Naive B cell (primary cell): ENCODE measurements at regions not wholly inside any gene's neighbourhood (a gene's known extent, or its start where the extent isn't known, plus 50 kb on each side); places are given as distances from the start of the nearest gene placed in this dataset.

Experiments
- ATAC-seq, 2 donors: fragments of 150-1000 bp; cut with Tn5 transposase; 2 replicates each; pipeline ENCODE4 v1.10.0; 2021; ENCODE audit warnings: low read depth in 2 of 2, mild to moderate bottlenecking in 2 of 2, moderate library complexity in 2 of 2
- DNase-seq: peaks from one replicate; pipeline ENCODE4 v3.0.0; 2022
- H3K27ac Mint-ChIP-seq, 6 donors: one replicate each; pipeline ENCODE4 v1.8.0; 2020 to 2022; ENCODE audit warnings: mild to moderate bottlenecking in 6 of 6, mixed read lengths in 6 of 6, moderate library complexity in 5 of 6, inconsistent platforms in 2 of 6
- H3K27me3 Mint-ChIP-seq, 3 donors: one replicate each; pipeline ENCODE4 v1.8.0; 2021 to 2022; ENCODE audit warnings: mixed read lengths in 3 of 3, mild to moderate bottlenecking in 1 of 3
- H3K36me3 Mint-ChIP-seq, 2 donors: one replicate each; pipeline ENCODE4 v1.8.0; 2020 to 2022; ENCODE audit warnings: mixed read lengths in 2 of 2, inconsistent platforms in 1 of 2, mild to moderate bottlenecking in 1 of 2
- H3K4me1 Mint-ChIP-seq, 3 donors: one replicate each; pipeline ENCODE4 v1.8.0; 2020 to 2022; ENCODE audit warnings: mixed read lengths in 3 of 3, inconsistent platforms in 1 of 3, mild to moderate bottlenecking in 1 of 3, moderate library complexity in 1 of 3
- H3K4me3 Mint-ChIP-seq, 8 donors: one replicate each; pipeline ENCODE4 v1.8.0; 2020 to 2022; ENCODE audit warnings: mild to moderate bottlenecking in 8 of 8, mixed read lengths in 8 of 8, moderate library complexity in 8 of 8, inconsistent platforms in 2 of 8
- H3K9me3 Mint-ChIP-seq, 7 donors: one replicate each; pipeline ENCODE4 v1.8.0; 2020 to 2022; ENCODE audit warnings: mixed read lengths in 7 of 7, mild to moderate bottlenecking in 5 of 7, inconsistent platforms in 2 of 7, moderate library complexity in 1 of 7

DNA sequence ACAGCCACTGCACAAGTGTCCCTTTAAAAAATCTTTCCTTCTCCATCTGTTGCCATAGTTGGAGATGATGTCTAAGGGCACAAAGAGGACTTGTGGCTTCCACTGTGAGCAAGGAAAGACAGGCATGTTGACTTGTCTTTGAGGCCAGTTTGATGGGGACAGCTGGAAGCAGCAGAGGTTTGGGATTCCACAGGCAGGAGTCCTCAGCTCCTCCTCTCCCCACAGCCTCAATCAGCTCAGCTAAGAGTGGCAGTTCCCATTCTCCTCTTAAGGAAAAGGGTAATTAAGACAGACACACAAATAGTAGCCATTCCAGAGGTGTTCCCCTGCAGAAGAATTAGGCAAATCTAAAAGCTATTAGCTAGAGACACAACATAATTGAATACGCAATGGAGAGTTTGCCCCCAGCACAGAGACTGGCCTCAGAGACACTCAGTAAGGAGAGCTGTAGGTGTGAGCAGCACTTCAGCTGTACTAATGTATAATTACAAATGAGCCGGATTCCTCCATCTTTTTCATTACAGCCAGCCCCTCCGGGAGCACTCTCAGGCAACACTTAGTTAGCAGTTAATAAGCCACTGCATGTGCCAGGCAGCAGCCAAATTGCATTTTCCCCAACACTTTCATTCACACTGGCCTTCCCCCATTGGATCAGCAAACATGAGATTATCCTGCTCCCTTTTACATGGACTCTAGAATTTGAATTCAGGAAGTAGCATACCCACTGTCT is 434.0 kb downstream of the FOXO1 start:
- H3K27ac Mint-ChIP-seq = peak overlapping the region in 1 of 6 donors; percentile 88
- H3K4me1 Mint-ChIP-seq = peaks cover 0 to 7% (median 2%) of the 10 kb centered on the region in 3 donors
- no peaks in the 10 kb centered on the region for H3K36me3 Mint-ChIP-seq
- no peaks in the 10 kb centered on the region for H3K27me3 Mint-ChIP-seq
- ATAC-seq (no peak), DNase-seq (no peak)
- no peaks in the 10 kb centered on the region for H3K9me3 Mint-ChIP-seq
- no peak overlapping the region for H3K4me3 Mint-ChIP-seq

DNA sequence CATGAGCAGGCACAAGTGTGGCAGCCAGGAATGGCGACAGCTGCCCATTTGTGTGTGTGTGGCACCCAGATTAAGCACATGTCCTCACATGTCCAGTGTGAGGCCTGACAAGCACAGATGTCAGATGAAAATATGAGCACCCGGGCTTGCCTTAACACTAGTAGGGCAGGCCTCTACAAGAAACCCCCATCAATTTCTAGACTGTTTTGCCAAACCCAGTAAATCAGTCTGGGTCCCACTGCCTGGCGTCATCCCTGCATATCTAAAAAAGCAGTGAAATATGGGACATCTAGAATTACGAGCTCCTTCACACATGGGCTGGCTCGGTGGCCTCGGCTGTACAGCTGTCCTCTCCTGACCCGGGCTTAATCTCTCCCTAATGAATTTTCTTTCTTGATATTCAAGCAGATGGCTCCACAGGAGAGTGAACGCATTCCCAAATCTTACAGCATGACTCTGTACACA is 432.7 kb downstream of the FOXO1 start:
- Mint-ChIP-seq H3K27ac (peak overlapping the region in 1 of 6 donors; percentile 1), H3K9me3 (no peaks in the 10 kb centered on the region), H3K4me1 (peaks cover 0 to 7% (median 2%) of the 10 kb centered on the region in 3 donors), H3K27me3 (no peaks in the 10 kb centered on the region), H3K4me3 (no peak overlapping the region), H3K36me3 (no peaks in the 10 kb centered on the region)
- no peak for DNase-seq
- no peak for ATAC-seq

DNA sequence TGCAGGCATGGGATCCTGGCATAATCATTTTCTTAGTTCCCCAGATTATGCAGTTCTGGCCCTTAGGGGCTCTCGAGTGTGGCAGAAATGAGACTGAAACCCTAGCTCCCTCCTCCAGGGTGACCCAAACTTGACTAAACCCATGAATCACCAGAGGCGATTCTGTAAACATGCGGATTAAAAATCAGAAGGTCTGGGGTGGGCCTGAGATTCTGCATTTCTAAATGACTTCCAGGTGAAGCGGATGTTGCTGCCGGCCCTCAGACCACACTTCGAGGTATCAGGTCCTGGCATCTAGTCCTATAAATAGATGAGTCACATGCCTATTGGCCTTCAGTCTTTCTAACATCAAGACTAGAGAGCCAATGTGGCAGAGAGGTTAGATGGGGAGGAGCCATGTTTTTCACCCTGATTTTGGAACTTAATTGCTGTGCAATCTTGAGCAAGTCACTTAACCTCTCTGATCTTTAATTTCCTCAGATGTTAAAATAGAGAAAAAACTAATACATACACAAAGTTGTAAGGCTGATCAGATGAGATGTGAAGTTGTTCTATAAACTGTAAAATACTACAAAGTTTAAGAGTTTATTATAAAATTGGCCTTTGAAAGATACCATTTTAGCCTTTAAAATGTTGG is 431.2 kb downstream of the FOXO1 start:
- ATAC-seq (no peak), DNase-seq (no peak)
- Mint-ChIP-seq H3K4me1 (peaks cover 0 to 7% (median 2%) of the 10 kb centered on the region in 3 donors), H3K9me3 (no peaks in the 10 kb centered on the region), H3K36me3 (no peaks in the 10 kb centered on the region), H3K27me3 (no peaks in the 10 kb centered on the region), H3K4me3 (no peak overlapping the region), H3K27ac (no peak overlapping the region)

DNA sequence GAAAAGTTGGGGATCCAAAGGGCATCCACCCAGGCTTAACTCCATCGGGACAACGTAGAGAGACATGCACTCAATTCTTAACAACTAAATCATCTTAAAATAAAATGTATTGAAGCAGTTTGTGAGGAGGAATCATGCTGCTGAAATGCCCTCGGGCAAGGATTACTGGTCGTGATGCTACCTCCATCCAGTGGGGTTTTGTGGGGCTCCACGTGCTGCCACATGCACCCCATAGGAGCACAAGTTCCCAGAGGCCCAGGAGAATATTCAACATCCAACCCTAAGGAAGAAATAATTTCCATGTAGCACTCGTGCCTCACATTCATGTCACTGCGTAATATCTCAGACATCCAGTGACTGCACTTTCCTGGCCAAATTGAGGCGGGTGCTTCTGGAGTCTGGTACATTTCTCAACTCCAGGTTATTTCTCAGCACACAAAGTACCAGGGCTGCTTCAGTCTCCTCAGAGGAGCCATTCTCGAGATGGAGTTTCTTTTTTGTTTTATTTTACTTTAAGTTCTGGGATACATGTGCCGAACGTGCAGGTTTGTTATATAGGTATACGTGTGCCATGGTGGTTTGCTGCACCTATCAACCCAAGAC is 429.8 kb downstream of the FOXO1 start:
- no peak for ATAC-seq
- H3K4me1 Mint-ChIP-seq = peaks cover 0 to 7% (median 2%) of the 10 kb centered on the region in 3 donors
- no peaks in the 10 kb centered on the region for H3K36me3 Mint-ChIP-seq
- no peaks in the 10 kb centered on the region for H3K27me3 Mint-ChIP-seq
- DNase-seq = no peak
- no peak overlapping the region for H3K4me3 Mint-ChIP-seq
- H3K9me3 Mint-ChIP-seq = no peaks in the 10 kb centered on the region
- H3K27ac Mint-ChIP-seq = no peak overlapping the region

DNA sequence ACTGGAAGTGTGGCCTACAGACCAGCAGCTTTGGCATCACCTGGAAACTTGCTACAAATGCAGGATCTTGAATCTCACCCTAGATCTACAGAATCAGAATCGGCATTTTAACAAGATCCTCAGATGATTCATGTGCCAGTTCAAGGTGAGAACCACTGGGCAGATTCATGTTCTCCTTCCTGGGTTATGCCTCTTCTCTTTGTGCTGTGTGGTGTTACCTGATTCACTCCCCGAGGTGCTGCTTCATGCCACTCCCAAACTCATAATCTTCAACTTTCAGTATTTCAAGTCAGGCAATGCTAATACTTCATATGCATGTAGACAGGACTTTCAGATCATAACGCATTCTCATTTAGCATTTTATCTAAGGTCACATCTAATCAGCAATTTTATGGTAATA is 427.7 kb downstream of the FOXO1 start:
- DNase-seq (no peak), ATAC-seq (no peak)
- Mint-ChIP-seq H3K4me1 (no peaks in the 10 kb centered on the region), H3K4me3 (no peak overlapping the region), H3K27me3 (no peaks in the 10 kb centered on the region), H3K27ac (no peak overlapping the region), H3K36me3 (no peaks in the 10 kb centered on the region), H3K9me3 (no peaks in the 10 kb centered on the region)

DNA sequence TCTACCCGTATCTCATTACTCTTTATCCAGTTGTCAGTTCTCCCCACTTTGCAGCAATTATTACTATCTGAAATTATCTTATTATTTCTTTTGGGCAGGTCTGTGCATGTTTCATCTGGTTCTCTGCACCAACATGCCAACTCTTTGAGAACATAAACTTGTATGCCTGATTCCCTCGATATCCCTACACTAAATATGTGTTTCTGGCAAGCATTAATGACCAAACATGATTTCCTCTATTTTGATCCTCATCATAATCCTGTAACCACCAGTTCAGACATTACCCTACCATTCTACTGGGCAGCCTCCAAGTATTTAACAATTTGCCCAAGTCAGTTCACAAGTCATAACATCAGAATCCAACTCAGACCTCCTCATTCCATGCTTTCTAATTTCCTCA is 426.1 kb downstream of the FOXO1 start:
- peaks cover 0 to 3% (median 0%) of the 10 kb centered on the region in 3 donors for H3K4me1 Mint-ChIP-seq

DNA sequence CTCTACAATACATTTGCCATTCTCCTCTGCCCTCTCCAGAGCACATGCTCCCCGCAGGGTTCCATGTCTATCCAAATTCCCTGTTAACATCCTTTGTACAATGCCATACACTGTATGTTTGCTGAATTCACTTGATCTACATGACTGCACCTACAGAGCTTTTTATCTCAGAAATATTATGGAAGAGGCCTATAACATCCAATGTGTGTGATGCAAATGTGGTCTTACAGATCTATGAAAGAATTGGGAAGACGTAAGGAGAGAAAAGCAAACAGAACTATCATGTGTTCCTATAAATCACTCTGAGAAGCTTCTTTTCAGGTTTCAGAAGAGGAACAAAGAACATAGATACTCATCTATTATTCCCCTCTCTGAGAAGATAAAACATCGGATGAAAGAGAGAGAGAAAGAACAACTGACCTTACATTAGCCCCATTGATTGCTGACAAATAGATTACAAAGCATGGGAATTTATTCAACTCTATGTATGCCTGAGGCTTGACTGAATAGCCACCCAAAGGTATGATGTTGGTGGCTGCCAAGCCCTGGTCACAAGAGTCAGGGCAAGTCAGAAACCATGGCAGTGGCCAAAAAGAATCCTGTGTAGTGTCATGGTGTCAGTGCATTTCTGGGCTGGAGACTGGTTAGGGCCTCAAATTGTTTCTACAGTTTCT is 425.2 kb downstream of the FOXO1 start:
- ATAC-seq (no peak), DNase-seq (no peak)
- Mint-ChIP-seq H3K4me1 (peaks cover 0 to 7% (median 0%) of the 10 kb centered on the region in 3 donors), H3K4me3 (no peak overlapping the region), H3K9me3 (peaks cover 0 to 5% (median 0%) of the 10 kb centered on the region in 7 donors), H3K27ac (no peak overlapping the region), H3K27me3 (no peaks in the 10 kb centered on the region), H3K36me3 (no peaks in the 10 kb centered on the region)

More for the DNA sequence above, 426.1 kb downstream of the FOXO1 start:
- no peak for ATAC-seq
- Mint-ChIP-seq H3K36me3 (no peaks in the 10 kb centered on the region), H3K9me3 (peaks cover 0 to under 1% (median 0%) of the 10 kb centered on the region in 7 donors), H3K4me3 (no peak overlapping the region), H3K27ac (no peak overlapping the region), H3K27me3 (no peaks in the 10 kb centered on the region)
- DNase-seq = no peak

DNA sequence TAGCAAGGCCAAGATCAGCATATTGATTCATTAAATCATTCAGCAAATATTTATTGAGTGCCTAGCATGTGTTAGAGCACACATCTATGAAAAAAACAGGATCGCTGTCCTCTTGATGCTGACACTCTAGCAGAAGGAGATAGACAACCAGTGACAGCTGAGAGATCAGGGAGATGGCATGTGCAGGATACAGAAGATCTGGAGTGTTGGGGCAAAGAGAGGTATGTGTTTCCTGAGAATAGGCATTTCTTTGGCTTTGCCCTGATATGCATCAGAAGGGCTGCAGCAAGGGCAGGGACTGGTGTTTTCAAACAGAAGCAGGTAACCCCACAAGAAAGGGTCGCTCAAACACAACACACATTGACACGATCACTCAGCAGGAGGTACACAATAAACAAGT is 423.4 kb downstream of the FOXO1 start:
- Mint-ChIP-seq H3K27ac (peak overlapping the region in 1 of 6 donors; percentile 64), H3K4me3 (no peak overlapping the region), H3K27me3 (no peaks in the 10 kb centered on the region), H3K36me3 (no peaks in the 10 kb centered on the region), H3K4me1 (peaks cover 0 to 13% (median 0%) of the 10 kb centered on the region in 3 donors), H3K9me3 (peaks cover 0 to 5% (median 2%) of the 10 kb centered on the region in 7 donors)
- ATAC-seq = no peak
- DNase-seq = no peak

DNA sequence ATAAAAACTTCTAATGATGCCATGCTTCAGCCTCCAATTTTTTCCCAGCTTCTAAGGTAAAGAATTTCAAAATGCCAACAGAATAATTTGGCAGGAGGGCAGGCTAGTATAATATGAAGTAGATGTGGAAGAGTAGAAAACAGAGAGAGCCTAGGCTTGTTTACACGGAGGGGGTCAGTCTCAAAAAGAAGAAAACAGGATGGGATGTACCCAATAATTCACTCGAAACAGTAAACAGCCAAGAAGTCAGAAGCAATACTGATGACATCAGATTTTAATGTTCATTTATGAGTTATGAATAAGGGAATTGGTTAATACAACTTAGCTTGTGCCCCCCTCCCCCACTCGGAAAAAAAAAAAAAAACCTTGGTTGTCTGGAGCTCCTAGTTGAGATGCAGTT is 422.5 kb downstream of the FOXO1 start:
- H3K27ac Mint-ChIP-seq = peak overlapping the region in 2 of 6 donors; percentile 34 to 41

DNA sequence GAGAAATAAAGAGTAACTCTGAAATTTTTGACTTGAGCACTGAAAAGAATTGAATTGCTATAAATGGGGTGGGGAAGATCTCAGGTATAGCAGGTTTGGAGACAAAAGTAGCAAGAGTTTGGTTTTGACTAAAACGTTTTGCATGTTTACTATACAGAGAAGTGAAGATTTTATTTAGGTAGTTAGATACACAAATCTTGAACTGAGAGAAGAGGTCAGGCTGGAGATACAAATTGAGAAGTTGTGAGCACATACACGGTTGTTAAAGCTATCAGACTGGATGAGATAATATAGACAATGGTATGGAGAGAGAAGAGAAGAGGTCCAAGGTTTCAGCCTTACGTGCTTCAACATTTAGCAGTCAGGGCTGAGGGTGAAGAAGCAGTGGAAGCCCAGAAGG is 420.9 kb downstream of the FOXO1 start:
- DNase-seq (no peak), ATAC-seq (no peak)
- Mint-ChIP-seq H3K36me3 (peaks cover 0 to 11% of the 10 kb centered on the region in 2 donors), H3K4me1 (peaks cover 0 to 13% (median 2%) of the 10 kb centered on the region in 3 donors), H3K27me3 (no peaks in the 10 kb centered on the region), H3K27ac (peak overlapping the region in 2 of 6 donors; percentile 2 to 64), H3K4me3 (no peak overlapping the region), H3K9me3 (peaks cover 0 to 14% (median 9%) of the 10 kb centered on the region in 7 donors)

More for the DNA sequence above, 422.5 kb downstream of the FOXO1 start:
- Mint-ChIP-seq H3K9me3 (peaks cover 0 to 11% (median 7%) of the 10 kb centered on the region in 7 donors), H3K4me3 (no peak overlapping the region), H3K27me3 (no peaks in the 10 kb centered on the region), H3K36me3 (peaks cover 0 to 8% of the 10 kb centered on the region in 2 donors), H3K4me1 (peaks cover 0 to 13% (median 0%) of the 10 kb centered on the region in 3 donors)
- DNase-seq (no peak), ATAC-seq (no peak)

DNA sequence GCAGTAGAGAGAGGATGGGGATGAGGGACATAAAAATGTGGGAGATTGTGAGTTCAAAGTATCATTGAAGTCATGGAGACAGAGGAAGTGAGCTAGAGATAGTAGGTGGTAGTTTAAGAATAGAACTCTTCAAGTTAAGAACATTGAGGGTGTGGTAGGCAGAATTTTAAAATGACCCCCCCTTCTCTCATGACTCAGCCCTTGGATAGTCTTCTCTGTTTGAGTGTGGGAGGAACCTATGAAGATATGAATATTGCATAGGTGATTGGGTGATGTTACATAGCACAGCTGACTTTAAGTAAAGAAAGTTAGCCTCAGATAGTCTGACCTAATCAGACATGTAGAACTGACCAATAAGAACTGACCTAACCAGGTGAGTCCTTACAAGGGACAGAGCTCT is 418.6 kb downstream of the FOXO1 start:
- ATAC-seq (no peak), DNase-seq (no peak)
- Mint-ChIP-seq H3K4me3 (no peak overlapping the region), H3K9me3 (peaks cover 0 to 14% (median 9%) of the 10 kb centered on the region in 7 donors), H3K27me3 (no peaks in the 10 kb centered on the region), H3K4me1 (peaks cover 10 to 20% (median 17%) of the 10 kb centered on the region in 3 donors), H3K27ac (peak overlapping the region in 1 of 6 donors; percentile 0), H3K36me3 (peaks cover 0 to 11% of the 10 kb centered on the region in 2 donors)

DNA sequence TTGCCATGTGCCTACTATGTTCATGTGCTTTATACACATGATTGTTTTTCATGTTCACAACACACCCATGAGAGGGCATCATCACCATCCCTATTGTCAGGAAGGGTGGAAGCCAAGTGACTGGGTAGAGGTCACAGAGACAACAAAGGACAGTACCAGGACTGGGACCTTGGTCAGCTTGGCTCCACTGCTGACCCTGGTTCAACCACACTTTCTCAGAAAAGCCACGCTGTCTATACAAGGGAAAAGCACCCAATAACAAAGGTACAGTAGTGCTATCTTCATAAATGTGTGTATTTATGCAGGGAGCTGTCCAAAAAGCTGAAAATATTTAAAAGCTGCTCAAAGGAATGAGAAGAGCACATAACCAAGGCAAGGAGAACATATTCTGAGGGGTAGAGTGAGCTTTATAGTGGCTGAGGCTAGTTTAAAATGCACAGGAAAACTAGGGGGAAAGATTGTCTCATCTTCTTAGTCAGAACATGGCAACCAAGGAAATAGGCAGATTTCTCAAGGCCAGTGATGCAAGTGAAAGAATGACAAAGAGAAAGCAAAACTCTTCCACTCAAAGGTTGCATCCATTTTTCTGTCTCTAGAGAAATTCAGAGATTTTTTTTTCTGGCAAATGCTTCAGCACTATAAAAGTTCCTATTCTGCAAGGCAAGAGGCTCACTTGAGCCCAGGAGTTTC is 415.0 kb downstream of the FOXO1 start:
- Mint-ChIP-seq H3K4me1 (peaks cover 15 to 30% (median 25%) of the 10 kb centered on the region in 3 donors), H3K27ac (peak overlapping the region in 3 of 6 donors; percentile 10 to 75 (median 33)), H3K36me3 (peaks cover 0 to 11% of the 10 kb centered on the region in 2 donors), H3K27me3 (no peaks in the 10 kb centered on the region), H3K9me3 (peaks cover 0 to 14% (median 8%) of the 10 kb centered on the region in 7 donors), H3K4me3 (peak overlapping the region in 2 of 8 donors; percentile 9 to 80)
- ATAC-seq = peak in 1 of 2 donors; percentile 67
- no peak for DNase-seq

DNA sequence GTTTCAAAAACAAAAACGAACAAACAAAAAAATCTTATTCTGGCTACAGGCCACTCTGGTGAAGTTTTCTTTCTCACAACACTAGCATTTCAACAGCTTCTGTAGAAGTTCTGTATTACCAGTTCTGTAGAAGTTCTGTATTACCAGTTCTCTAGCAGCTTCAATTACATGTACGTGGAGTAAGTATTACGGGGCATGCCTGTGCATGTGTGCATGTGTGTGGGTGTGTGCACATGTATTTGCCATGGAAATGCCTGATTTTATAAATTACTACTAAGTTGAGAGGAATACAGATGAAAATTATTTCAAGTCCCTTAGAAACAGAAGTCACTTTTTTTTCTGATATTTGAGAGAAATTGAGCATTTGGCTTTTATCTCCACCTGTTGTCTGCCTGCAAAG is 414.2 kb downstream of the FOXO1 start:
- H3K9me3 Mint-ChIP-seq = peaks cover 0 to 14% (median 8%) of the 10 kb centered on the region in 7 donors
- DNase-seq (no peak), ATAC-seq (no peak)
- peak overlapping the region in 1 of 6 donors; percentile 40 for H3K27ac Mint-ChIP-seq
- peaks cover 15 to 30% (median 25%) of the 10 kb centered on the region in 3 donors for H3K4me1 Mint-ChIP-seq
- no peak overlapping the region for H3K4me3 Mint-ChIP-seq
- H3K36me3 Mint-ChIP-seq = peaks cover 0 to 11% of the 10 kb centered on the region in 2 donors
- H3K27me3 Mint-ChIP-seq = no peaks in the 10 kb centered on the region
